Inflammatory macrophage treated with lipopolysaccharide for 4 hours (primary cell): ENCODE measurements at regions not wholly inside any gene's neighbourhood (a gene's known extent, or its start where the extent isn't known, plus 50 kb on each side); places are given as distances from the start of the nearest gene placed in this dataset.

Experiments
- DNase-seq: peaks from one replicate; pipeline ENCODE4 v3.0.0-alpha.2; 2020

DNA sequence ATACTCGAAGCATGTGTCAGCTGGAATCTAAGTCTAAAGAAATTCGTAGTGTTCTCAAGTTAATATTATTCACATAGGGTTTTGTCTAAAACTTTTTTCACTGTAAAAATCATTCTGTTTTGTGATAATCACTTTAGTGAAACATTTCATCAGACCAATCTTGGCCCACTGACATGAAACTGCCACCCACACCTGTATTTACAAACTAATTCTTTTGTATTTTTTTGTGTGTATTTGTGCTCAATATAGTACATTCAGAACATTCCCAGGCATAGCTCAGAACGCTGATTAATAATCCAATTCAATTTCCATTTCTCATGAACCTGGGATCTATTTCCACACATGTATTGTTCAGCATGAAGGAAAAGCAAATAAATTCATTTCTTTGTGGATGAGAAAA is 191.7 kb downstream of the RASSF9 start:
- no peak for DNase-seq

DNA sequence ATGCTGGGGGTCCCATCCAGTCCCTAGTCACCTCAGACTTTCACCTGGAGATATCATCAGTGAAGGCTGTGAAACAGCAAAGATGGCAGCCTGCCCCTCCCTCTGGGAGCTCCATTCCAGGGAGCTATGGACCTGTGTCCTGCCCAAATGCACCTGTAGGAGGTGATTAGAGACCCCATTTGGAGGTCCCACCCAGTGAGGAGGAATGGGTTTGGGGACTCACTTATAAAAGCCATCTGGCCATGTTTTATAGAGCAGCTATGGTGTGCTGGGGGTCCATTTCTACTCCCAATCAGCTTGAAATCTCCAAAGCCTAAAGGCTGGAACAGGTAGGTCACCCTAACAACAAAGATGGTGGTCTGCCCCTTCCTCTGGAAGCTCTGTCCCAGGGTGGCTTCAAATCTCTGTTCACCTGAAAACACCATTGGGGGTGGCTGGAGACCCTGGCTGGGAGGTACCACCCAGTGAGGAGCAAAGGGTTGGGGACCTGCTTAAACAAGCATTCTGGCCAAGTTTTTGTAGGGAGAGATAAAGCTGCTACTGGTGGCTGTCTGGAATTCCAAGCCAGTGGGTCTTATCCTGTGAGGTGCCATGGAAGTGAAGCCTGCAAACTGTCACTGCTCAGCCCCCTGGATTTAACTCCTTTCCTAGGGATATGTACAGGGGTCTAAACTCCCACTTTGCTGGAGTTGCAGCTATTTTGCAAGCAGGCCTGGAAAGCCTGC is 182.3 kb downstream of the RASSF9 start:
- DNase-seq: no peak

- DNase-seq: no peak
Measured at GRCh38 chr12:85654456-85654840, 181.8 kb downstream of the RASSF9 start.

DNA sequence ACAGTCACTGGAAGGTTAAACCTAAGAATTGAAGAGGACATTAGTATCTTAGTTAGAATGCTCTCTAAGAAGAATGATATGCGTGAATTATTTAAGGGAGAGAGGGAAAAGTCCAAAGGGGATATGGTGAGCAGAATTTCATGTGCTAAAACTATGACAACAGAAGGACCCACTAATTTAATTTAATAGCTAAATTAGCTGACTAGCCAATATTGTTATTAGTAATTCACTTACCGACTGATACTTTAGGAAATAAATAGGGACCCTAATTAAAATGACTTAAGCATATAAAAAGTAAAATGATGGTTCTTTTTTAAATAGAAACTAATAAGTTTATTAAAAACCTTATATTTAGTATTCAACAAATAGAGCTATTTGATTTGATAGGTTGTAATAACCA is 179.6 kb downstream of the RASSF9 start:
- no peak for DNase-seq

GRCh38 chr12:85657251-85657650 is 179.0 kb downstream of the RASSF9 start:
- DNase-seq: no peak

DNA sequence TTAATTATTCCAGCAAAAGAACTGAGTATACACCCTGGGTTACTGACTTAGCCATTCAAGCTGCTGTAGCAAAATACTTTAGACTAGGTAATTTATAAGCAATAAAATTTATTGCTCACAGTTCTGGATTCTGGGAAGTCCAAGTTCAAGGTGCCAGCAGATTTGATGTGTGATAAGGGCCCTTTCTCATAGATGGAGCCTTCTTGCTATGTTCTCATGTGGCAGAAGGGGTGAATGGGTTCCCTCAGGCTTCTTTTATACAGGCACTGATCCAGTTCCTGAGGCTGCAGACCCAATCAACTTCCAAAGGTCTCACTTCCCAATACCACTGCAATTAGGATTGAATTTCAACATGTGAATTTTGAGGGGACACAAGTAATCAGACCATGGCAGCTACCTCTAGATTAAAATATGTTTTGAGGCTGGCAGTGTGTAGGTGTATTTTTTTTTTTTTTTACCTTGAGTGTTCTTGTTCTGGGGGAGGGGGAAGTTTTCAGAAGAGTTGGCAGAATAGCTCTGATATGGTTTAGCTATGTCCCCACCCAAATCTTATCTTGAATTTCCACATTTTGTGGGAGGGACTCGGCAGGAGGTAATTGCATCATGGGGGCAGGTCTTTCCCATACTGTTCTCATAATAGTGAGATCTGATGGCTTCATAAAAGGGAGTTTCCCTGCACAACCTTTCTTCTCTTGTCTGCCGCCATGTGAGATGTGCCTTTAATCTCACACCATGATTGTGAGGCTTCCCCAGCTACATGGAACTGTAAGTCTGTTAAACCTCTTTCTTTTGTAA is 178.2 kb downstream of the RASSF9 start:
- no peak for DNase-seq

- no peak for DNase-seq
Measured at GRCh38 chr12:85659754-85660530, 176.3 kb downstream of the RASSF9 start.

DNA sequence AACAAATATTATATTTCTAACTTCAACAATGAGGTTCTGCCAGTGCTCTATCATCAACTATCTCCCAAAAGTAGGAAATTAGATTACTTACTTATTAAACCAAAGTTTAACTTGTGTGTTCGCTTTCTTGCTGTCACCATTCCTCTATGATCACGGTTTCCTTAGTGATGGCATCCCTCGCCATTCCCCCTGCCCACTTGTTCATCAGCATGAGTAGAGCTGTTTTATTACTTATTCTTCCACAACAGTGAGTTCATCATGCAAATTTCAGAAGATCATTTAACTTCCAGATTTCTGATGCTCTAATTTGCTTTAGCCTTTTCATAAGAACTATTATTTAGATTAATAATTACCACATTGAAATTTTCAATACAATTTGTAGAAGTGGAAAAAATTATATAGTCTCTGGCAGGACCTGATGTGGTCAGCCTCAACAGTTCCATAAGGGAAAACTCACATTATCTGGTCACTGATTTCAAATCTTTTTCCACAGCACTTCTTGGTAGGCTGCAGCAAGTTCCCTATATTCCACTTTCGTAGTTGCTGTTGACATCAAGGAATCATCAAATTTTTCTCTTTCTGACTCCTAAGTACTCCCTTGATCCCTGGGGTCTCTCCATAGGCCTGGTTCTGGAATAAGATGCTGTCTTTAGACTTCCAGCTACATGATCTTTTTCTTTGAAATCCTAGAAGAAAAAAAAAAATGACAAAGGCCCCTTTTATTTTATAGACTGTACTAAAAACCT is 174.6 kb downstream of the RASSF9 start:
- DNase-seq: peak; percentile 1

DNA sequence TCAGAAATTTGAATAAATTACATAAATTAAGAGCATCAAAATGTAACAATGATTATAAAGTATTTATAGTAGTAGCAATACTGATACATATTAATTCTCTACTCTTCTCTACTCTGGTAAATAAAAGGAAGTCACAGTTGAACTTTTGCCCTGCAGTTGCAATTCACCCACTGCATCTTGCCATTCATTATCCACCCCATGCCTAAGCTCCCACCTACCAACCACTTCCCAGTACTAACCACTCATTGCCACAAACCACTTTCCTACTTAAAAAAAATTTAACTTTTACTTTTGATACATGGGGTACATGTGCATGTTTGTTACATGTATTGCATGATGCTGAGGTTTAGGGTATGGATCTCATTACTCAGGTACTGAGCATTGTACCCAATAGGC is 174.0 kb downstream of the RASSF9 start:
- DNase-seq: peak; percentile 12

- DNase-seq: no peak
Measured at GRCh38 chr12:85663631-85664030, 172.6 kb downstream of the RASSF9 start.

- no peak for DNase-seq
Measured at GRCh38 chr12:85664429-85664828, 171.8 kb downstream of the RASSF9 start.

DNA sequence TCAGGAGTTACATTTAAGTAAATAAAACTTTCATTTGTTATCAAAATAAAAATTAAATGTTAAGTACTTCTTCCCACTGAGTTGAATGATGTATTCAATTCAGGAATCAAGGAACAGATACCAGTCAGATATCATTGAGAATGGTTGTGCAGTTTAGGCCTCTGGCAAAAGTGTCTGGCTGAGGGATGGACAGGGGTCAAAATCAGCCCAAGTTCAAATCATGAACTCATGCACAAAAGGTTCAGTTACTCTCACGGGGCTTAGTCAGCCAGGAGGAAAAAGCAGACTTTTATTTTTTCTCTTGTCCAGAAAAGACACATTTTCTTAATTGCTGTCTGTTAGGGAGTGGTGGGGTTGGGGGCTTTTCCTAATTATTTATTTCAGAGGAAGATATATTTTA is 166.3 kb downstream of the RASSF9 start:
- no peak for DNase-seq

GRCh38 chr12:85672436-85672835 is 163.8 kb downstream of the RASSF9 start:
- no peak for DNase-seq

DNA sequence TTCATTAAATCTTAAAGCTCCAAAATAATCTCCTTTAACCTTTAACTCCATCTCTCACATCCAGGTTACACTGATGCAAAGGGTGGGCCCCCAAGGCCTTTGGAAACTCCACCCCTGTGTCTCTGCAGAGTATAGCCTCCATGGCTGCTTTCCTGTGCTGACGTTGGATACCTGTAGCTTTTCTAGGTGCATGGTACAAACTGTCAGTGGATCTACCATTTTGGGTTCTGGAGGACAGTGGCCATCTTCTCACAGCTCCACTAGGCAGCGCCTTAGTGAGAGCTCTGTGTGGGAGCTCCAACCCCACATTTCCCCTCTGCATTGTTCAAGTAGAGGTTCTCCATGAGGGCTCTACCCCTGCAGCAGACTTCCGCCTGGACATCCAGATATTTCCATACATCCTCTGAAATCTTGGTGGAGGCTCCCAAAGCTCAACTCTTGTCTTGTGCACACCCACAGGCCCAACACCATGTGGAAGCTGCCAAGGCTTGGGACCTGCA is 162.2 kb downstream of the RASSF9 start:
- no peak for DNase-seq

- DNase-seq: no peak
Measured at GRCh38 chr12:85676816-85677749, 159.1 kb downstream of the RASSF9 start.

DNA sequence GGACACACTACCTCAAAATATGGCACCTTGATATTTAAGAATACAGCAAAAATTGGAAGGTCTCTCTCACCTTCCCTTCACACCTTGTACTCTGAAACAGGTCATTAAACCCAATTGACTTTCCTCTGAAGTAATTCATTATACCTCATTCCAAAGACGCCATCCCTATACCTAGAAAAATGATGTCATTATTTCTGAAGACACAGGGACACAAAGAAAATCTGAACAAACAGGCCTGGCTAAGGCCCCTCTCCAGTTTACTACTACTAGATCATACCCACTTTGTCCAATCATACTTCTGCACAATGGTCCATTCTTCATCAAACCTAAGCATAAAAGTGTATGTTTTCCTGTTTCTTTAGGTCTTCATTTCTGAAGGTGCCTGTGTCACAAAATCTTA is 156.9 kb downstream of the RASSF9 start:
- DNase-seq: no peak

GRCh38 chr12:85680881-85681280 is 155.3 kb downstream of the RASSF9 start:
- no peak for DNase-seq

DNA sequence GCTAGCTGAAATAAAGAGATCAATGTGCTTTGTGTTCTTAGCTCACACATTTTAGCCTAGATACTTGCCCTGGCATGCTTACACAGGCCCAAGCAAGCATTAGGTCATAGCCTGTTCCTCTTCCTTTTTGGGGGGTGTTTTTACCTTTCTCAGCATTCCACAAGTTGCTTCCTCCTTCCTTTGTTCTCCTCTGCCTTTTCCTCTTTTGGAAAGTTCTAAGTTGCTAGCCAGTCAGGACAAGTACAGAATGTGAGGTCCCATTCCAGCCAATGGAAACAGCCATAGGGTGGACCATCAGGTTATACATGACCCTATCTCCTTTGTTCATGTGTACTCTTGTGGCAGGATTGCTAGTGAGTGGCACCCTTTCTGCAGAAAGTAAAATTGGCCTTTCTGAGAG is 154.9 kb downstream of the RASSF9 start:
- DNase-seq: no peak

DNA sequence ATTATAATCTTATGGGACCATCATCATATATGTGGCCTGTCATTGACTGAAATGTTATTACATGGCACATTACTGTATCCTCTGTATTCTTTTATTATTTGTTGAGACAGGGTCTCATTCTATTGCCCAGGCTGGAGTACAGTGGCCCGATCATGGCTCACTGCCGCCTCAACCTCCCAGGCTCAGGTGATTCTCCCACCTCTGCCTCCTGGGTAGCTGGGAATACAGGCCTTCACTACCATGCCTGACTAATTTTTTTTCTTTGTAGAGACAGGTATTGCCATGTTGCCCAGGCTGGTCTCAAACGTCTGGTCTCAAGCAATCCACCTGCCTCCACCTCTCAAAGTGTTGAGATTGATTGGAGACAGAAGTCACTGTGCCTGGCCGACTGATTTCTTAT is 153.2 kb downstream of the RASSF9 start:
- no peak for DNase-seq

DNA sequence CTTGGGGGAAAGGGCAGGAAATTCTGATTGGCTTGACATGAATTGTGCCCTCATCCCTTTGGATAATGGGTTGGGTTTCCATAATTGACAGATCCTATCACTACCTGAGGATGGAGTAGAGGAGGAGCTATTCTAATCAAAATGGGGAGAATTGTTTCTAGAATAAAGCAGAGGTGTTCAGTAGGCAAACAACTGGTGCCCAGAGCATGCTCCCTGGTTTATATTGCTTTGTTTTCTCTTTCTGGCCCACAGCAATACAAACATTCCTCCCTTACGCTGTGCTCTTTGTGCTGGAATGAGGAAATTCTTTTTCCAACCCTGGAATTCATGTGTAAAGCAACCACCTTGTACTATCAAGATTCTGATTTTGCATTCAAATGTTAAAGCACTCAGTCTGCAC is 147.4 kb downstream of the RASSF9 start:
- no peak for DNase-seq

- DNase-seq: no peak
Measured at GRCh38 chr12:85690146-85690545, 146.1 kb downstream of the RASSF9 start.
